ENCODE measurements at regions not wholly inside any gene's neighbourhood (a gene's known extent, or its start where the extent isn't known, plus 50 kb on each side); places are given as distances from the start of the nearest gene placed in this dataset.

DNA sequence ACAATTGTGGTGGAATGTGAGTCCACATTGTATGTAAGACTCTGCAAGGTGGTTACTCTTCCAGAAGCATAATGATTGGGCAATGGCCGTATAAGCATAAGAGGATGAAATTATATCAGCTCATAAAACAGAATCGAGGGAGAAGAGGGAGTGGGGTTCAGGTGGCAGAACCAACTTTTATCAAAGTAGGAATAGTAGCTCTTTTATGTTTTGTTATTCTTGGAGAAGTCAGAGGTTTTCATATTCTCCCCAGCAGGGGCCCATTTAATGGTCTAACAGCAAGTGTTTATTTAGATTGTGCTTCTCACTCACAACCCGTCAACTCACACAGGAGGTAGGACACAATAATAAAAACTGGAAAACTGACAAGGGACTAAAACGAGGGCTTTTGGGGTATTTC, 291.3 kb upstream of the CD180 start:
- no peak for TF ChIP-seq REST (IDR thresholded peaks at IDR 0.05)
- TF ChIP-seq, protein P1, sequence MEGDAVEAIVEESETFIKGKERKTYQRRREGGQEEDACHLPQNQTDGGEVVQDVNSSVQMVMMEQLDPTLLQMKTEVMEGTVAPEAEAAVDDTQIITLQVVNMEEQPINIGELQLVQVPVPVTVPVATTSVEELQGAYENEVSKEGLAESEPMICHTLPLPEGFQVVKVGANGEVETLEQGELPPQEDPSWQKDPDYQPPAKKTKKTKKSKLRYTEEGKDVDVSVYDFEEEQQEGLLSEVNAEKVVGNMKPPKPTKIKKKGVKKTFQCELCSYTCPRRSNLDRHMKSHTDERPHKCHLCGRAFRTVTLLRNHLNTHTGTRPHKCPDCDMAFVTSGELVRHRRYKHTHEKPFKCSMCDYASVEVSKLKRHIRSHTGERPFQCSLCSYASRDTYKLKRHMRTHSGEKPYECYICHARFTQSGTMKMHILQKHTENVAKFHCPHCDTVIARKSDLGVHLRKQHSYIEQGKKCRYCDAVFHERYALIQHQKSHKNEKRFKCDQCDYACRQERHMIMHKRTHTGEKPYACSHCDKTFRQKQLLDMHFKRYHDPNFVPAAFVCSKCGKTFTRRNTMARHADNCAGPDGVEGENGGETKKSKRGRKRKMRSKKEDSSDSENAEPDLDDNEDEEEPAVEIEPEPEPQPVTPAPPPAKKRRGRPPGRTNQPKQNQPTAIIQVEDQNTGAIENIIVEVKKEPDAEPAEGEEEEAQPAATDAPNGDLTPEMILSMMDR (IDR thresholded peaks at IDR 0.05; ENCODE audit: low read depth, low read length, missing input control): no peak
- no peak for TF ChIP-seq HNF4G (IDR thresholded peaks at IDR 0.05)
- no peak for TF ChIP-seq YY1 (IDR thresholded peaks at IDR 0.05)
- TF ChIP-seq, protein P2, sequence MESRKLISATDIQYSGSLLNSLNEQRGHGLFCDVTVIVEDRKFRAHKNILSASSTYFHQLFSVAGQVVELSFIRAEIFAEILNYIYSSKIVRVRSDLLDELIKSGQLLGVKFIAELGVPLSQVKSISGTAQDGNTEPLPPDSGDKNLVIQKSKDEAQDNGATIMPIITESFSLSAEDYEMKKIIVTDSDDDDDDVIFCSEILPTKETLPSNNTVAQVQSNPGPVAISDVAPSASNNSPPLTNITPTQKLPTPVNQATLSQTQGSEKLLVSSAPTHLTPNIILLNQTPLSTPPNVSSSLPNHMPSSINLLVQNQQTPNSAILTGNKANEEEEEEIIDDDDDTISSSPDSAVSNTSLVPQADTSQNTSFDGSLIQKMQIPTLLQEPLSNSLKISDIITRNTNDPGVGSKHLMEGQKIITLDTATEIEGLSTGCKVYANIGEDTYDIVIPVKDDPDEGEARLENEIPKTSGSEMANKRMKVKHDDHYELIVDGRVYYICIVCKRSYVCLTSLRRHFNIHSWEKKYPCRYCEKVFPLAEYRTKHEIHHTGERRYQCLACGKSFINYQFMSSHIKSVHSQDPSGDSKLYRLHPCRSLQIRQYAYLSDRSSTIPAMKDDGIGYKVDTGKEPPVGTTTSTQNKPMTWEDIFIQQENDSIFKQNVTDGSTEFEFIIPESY (IDR thresholded peaks at IDR 0.05): no peak
- TF ChIP-seq JUND (IDR thresholded peaks at IDR 0.05): no peak
- no peak for TF ChIP-seq NR2F2 (IDR thresholded peaks at IDR 0.05)
- TF ChIP-seq, protein P3, sequence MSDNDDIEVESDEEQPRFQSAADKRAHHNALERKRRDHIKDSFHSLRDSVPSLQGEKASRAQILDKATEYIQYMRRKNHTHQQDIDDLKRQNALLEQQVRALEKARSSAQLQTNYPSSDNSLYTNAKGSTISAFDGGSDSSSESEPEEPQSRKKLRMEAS (IDR thresholded peaks at IDR 0.05): no peak
- TF ChIP-seq FOXA1 (IDR thresholded peaks at IDR 0.05): no peak
- TF ChIP-seq TAF1 (conservative IDR thresholded peaks at IDR 0.05): no peak
- no peak for TF ChIP-seq RAD21 (IDR thresholded peaks at IDR 0.05)

Data from liver (tissue), 3 donors.